ENCODE measurements at regions not wholly inside any gene's neighbourhood (a gene's known extent, or its start where the extent isn't known, plus 50 kb on each side); places are given as distances from the start of the nearest gene placed in this dataset.

DNA sequence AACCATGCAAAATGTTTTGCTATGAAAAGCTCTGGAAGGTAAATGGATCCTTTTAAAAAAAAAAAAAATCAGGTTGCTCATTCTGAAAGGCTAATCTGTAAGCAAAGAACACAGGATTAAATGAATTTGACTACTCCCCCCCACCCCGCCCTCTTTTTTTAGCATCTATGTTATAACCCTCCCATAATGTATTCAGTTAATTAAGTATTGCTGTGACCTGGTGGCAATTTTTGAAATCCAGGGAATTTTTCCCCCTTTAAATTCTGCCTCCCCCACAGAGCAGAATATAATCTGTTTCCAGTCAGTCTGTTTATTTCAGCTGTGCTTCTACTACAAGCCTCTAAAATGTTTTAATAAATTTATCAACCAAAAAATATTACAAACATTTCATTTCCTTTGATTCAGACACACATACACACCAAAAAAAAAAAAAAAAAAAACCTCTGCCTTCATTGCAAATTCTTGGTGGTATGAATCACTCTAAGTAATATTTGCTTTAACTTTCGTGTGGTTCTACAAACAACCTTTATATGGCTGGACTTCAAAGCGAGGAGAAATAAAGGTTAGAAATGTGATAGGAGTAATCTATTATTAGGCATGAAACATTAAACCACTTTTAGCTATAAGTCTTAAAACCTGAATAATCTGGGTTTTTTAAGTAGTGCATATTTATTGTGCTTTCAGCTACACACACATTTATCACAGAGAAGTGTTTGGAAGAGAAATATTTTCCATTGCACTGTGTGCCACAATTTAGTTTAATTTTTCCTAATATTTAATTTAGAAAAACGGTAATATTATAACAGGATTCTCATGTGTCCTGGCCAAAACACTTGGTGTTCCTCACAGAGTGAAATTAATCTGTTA lies 64.4 kb upstream of the ARID5B start:
- ChIA-PET POLR2A (ENCODE audit: partially characterized antibody) (no interaction called here), CTCF (ENCODE audit: partially characterized antibody) (interaction anchor here (0.5 to 9.1 kb wide), 6 partner anchors 8 to 88 kb away, joined by 3 to 120 read pairs (median 3); no protein-coding TSS in a partner anchor)
- Histone ChIP-seq H3K4me2 (ENCODE audit: insufficient read depth in 1 of 2, low read depth in 2 of 2, low read length in 2 of 2) (no peak overlapping the region), H3K27ac (ENCODE audit: low read depth, low read length) (no peak overlapping the region), H2BK15ac (ENCODE audit: low read length) (no peak overlapping the region), H2BK20ac (ENCODE audit: low read length) (no peak overlapping the region), H2BK5ac (ENCODE audit: low read depth, low read length) (no peak overlapping the region), H2BK12ac (ENCODE audit: low read depth, low read length) (no peak overlapping the region), H2AK5ac (ENCODE audit: low read depth, low read length) (no peak overlapping the region), H3K27me3 (replicated peaks in 1 of 4; ENCODE audit: control insufficient read depth in 3 of 4, extremely low read depth in 1 of 4, insufficient read depth in 3 of 4, low read length in 3 of 4) (peaks cover 0 to 4% (median 2%) of the 10 kb centered on the region in 4 experiments; a peak in 4 of 7 replicates), H3K4me1 (replicated peaks in 1 of 4; ENCODE audit: control insufficient read depth in 3 of 4, insufficient read depth in 4 of 4, low read length in 3 of 4) (0 out of 7 replicates have a peak, but pooled peaks cover 0 to 3% (median 0%) of the 10 kb centered on the region in 4 experiments), H4K91ac (replicated peaks; ENCODE audit: insufficient read length, low read length) (no peak overlapping the region), H3K9ac (replicated peaks in 1 of 4; ENCODE audit: extremely low read depth in 1 of 4, low read depth in 3 of 4, low read length in 3 of 4) (no peak overlapping the region), H4K20me1 (replicated peaks in 1 of 2; ENCODE audit: control insufficient read depth in 1 of 2, insufficient read depth in 2 of 2, low read length in 2 of 2) (no peaks in the 10 kb centered on the region), H3K4me3 (ENCODE audit: extremely low read depth in 1 of 4, insufficient read depth in 2 of 4, low read depth in 3 of 4, low read length in 4 of 4) (no peak overlapping the region), H2BK120ac (replicated peaks; ENCODE audit: low read depth, low read length) (no peak overlapping the region), H3K56ac (replicated peaks; ENCODE audit: insufficient read length, low read depth, low read length) (no peak overlapping the region), H4K8ac (ENCODE audit: extremely low read depth, insufficient read depth, low read length) (no peak overlapping the region), H3K9me3 (ENCODE audit: insufficient read depth in 2 of 2, low read depth in 1 of 2, low read length in 1 of 2) (no peaks in the 10 kb centered on the region), H2AFZ (ENCODE audit: low read length) (no peak overlapping the region), H3K18ac (ENCODE audit: extremely low read depth, low read length) (no peak overlapping the region), H3K23me2 (ENCODE audit: low read depth, low read length) (no peaks in the 10 kb centered on the region), H3K14ac (ENCODE audit: insufficient read length) (no peak overlapping the region), H4K5ac (ENCODE audit: insufficient read length, low read depth, low read length) (no peak overlapping the region), H3K79me2 (ENCODE audit: control insufficient read depth in 1 of 2, insufficient read depth in 2 of 2, low read length in 2 of 2) (no peaks in the 10 kb centered on the region), H3K4ac (replicated peaks; ENCODE audit: insufficient read length, low read depth, low read length) (no peak overlapping the region), H3K79me1 (ENCODE audit: low read depth, low read length) (no peaks in the 10 kb centered on the region), H3K36me3 (ENCODE audit: control insufficient read depth in 2 of 4, insufficient read depth in 4 of 4, low read length in 3 of 4) (no peaks in the 10 kb centered on the region), H3K23ac (ENCODE audit: insufficient read length) (no peak overlapping the region)
- FAIRE-seq = no peak
- DNase-seq (ENCODE audit: low read depth in 1 of 2, low spot score in 2 of 2) = no peak
- 92% methylated on average over 4 of the region's 4 CpGs; no CpG with 5 or more reads in 1 of the 2 experiments for WGBS, 2 experiments (ENCODE audit: extremely low coverage in 1 of 2, insufficient coverage in 1 of 2, insufficient read length in 1 of 2, insufficient replicate concordance in 2 of 2, low coverage in 1 of 2, low lambda C conversion rate in 2 of 2, missing lambda C conversion rate in 1 of 2)
- no peak for TF ChIP-seq NRF1 (IDR thresholded peaks at IDR 0.05; ENCODE audit: low read depth, low read length)
- TF ChIP-seq CEBPB (IDR thresholded peaks at IDR 0.05; ENCODE audit: low read depth, low read length) = no peak
- no peak for TF ChIP-seq SIX5 (IDR thresholded peaks at IDR 0.05; ENCODE audit: low read depth, low read length)
- no peak for TF ChIP-seq HDAC6 (IDR thresholded peaks at IDR 0.05; ENCODE audit: low read depth, low read length)
- no peak for TF ChIP-seq SP4 (IDR thresholded peaks at IDR 0.05; ENCODE audit: low read length)
- TF ChIP-seq TEAD4 (IDR thresholded peaks at IDR 0.05; ENCODE audit: low read depth, low read length) = no peak
- TF ChIP-seq CHD1 (IDR thresholded peaks at IDR 0.05; ENCODE audit: low read depth, low read length) = no peak
- TF ChIP-seq KDM5A (IDR thresholded peaks at IDR 0.05; ENCODE audit: low read length) = no peak
- no peak for TF ChIP-seq TAF7 (optimal IDR thresholded peaks at IDR 0.05; ENCODE audit: borderline replicate concordance, low read depth, low read length)
- TF ChIP-seq SIN3A (conservative IDR thresholded peaks at IDR 0.05 in 1 of 2, IDR thresholded peaks at IDR 0.05 in 1 of 2; ENCODE audit: low read depth in 1 of 2, low read length in 2 of 2) = no peak
- no peak for TF ChIP-seq EZH2 (IDR thresholded peaks at IDR 0.05; ENCODE audit: low read depth, low read length, severe bottlenecking)
- TF ChIP-seq TAF1 (IDR thresholded peaks at IDR 0.05; ENCODE audit: low read depth, low read length) = no peak
- TF ChIP-seq YY1 (IDR thresholded peaks at IDR 0.05; ENCODE audit: low read depth, low read length) = no peak
- no peak for TF ChIP-seq TBP (IDR thresholded peaks at IDR 0.05; ENCODE audit: low read depth, low read length)
